Sigmoid colon (tissue), 6 donors: ENCODE measurements at regions not wholly inside any gene's neighbourhood (a gene's known extent, or its start where the extent isn't known, plus 50 kb on each side); places are given as distances from the start of the nearest gene placed in this dataset.

Experiments
- DNase-seq: peaks from one replicate; pipeline ENCODE4 v3.0.0-alpha.2; 2019
- H3K27ac ChIP-seq, 4 donors: fragments of 200-600 bp; sonication (generic); one replicate each; pipeline ENCODE4 v1.5.1; 2016 to 2019; ENCODE audit warnings: mild to moderate bottlenecking in 1 of 4
- H3K27me3 ChIP-seq, 3 donors: fragments of 200-600 bp; sonication (generic); one replicate each; pipeline ENCODE4 v1.5.1; 2019; ENCODE audit warnings: mild to moderate bottlenecking in 1 of 3
- H3K36me3 ChIP-seq, 4 donors: fragments of 200-600 bp; sonication (generic); one replicate each; pipeline ENCODE4 v1.5.1; 2016 to 2019
- H3K4me1 ChIP-seq, 4 donors: fragments of 200-600 bp; sonication (generic); one replicate each; pipeline ENCODE4 v1.5.1; 2017 to 2019
- H3K4me3 ChIP-seq, 4 donors: fragments of 200-600 bp; sonication (generic); one replicate each; pipeline ENCODE4 v1.5.1; 2017 to 2019; ENCODE audit warnings: mild to moderate bottlenecking in 2 of 4, moderate library complexity in 1 of 4
- H3K9me3 ChIP-seq, 4 donors: fragments of 200-600 bp in 3 of 4; sonication (generic) in 3 of 4; one replicate each; pipeline versions ENCODE4 v1.5.1 to v1.6.1; 2013 to 2019
- CTCF ChIP-seq, 4 experiments: fragments of 450-650 bp in 3 of 4; fragments of 200-600 bp in 1 of 4; IDR thresholded peaks; one replicate each; pipeline ENCODE4 v1.5.1; 2016 to 2019; ENCODE audit warnings: antibody characterized with exemption in 4 of 4, mild to moderate bottlenecking in 3 of 4, moderate library complexity in 2 of 4
- EP300 ChIP-seq, 4 donors: sonication (generic); formaldehyde crosslinking; IDR thresholded peaks; one replicate each; pipeline ENCODE4 v1.6.1; 2017; ENCODE audit warnings: antibody characterized with exemption in 4 of 4
- POLR2A ChIP-seq, 2 donors: fragments of 450-650 bp; IDR thresholded peaks; one replicate each; pipeline ENCODE4 v1.6.1; 2016; ENCODE audit warnings: antibody characterized with exemption in 2 of 2, mild to moderate bottlenecking in 2 of 2, moderate library complexity in 2 of 2
- POLR2AphosphoS5 ChIP-seq, 4 donors: sonication (generic); formaldehyde crosslinking; IDR thresholded peaks; one replicate each; pipeline ENCODE4 v1.6.1; 2017; ENCODE audit warnings: antibody characterized with exemption in 4 of 4
- WGBS, 2 donors: extraction: QIAGEN DNeasy Blood & Tissue Kit; methylation state at CpG; one replicate each; pipeline ENCODE4 v1.1.7; 2013; 5-methylcytosine and 5-hydroxymethylcytosine counted together
- intact Hi-C: fragments of 100-400 bp; cut with DNase I; formaldehyde crosslinking; loops from one replicate; pipeline ENCODE4 v1.15.1; 2023
- donor health status: healthy with polysubstance abuse.
- donor health status: healthy.

GRCh38 chr10:3363311-3364045 lies 190.9 kb upstream of the PITRM1 start:
- TF ChIP-seq POLR2AphosphoS5 (IDR thresholded peaks at IDR 0.05) (no peak), CTCF (IDR thresholded peaks at IDR 0.05) (no peak), POLR2A (IDR thresholded peaks at IDR 0.05) (no peak), EP300 (IDR thresholded peaks at IDR 0.05) (no peak)
- no peaks in the 10 kb centered on the region for H3K4me1 ChIP-seq
- H3K27me3 ChIP-seq: no peaks in the 10 kb centered on the region
- H3K4me3 ChIP-seq: no peak overlapping the region
- DNase-seq: no peak
- intact Hi-C loops: no loop called here
- 77 to 89% methylated on average over 4 of the region's 4 CpGs for WGBS, 2 donors
- peaks cover 0 to 13% (median 2%) of the 10 kb centered on the region in 4 donors for H3K9me3 ChIP-seq
- H3K27ac ChIP-seq: no peak overlapping the region
- H3K36me3 ChIP-seq: no peaks in the 10 kb centered on the region

- Histone ChIP-seq H3K4me1 (no peaks in the 10 kb centered on the region), H3K4me3 (no peak overlapping the region), H3K9me3 (peaks cover 0 to 13% (median 2%) of the 10 kb centered on the region in 4 donors), H3K27me3 (no peaks in the 10 kb centered on the region), H3K27ac (no peak overlapping the region), H3K36me3 (no peaks in the 10 kb centered on the region)
- intact Hi-C loops: no loop called here
- TF ChIP-seq EP300 (IDR thresholded peaks at IDR 0.05) (no peak), POLR2A (IDR thresholded peaks at IDR 0.05) (no peak), POLR2AphosphoS5 (IDR thresholded peaks at IDR 0.05) (no peak), CTCF (IDR thresholded peaks at IDR 0.05) (no peak)
- no peak for DNase-seq
Observed at GRCh38 chr10:3362394-3362793, 189.8 kb upstream of the PITRM1 start.

- H3K4me3 ChIP-seq: no peak overlapping the region
- H3K27me3 ChIP-seq: no peaks in the 10 kb centered on the region
- no peaks in the 10 kb centered on the region for H3K36me3 ChIP-seq
- 79% methylated on average over 3 of the region's 3 CpGs for WGBS, 2 donors
- H3K9me3 ChIP-seq: peaks cover 0 to 13% (median 2%) of the 10 kb centered on the region in 4 donors
- H3K4me1 ChIP-seq: no peaks in the 10 kb centered on the region
- DNase-seq: no peak
- no peak for TF ChIP-seq POLR2A (IDR thresholded peaks at IDR 0.05)
- no peak for TF ChIP-seq EP300 (IDR thresholded peaks at IDR 0.05)
- TF ChIP-seq CTCF (IDR thresholded peaks at IDR 0.05): no peak
- no peak for TF ChIP-seq POLR2AphosphoS5 (IDR thresholded peaks at IDR 0.05)
- intact Hi-C loops: no loop called here
- H3K27ac ChIP-seq: no peak overlapping the region
Observed at GRCh38 chr10:3361640-3362039, 189.1 kb upstream of the PITRM1 start.

- Histone ChIP-seq H3K4me3 (no peak overlapping the region), H3K27me3 (no peaks in the 10 kb centered on the region), H3K27ac (no peak overlapping the region), H3K4me1 (peaks cover 0 to 24% (median 17%) of the 10 kb centered on the region in 4 donors), H3K36me3 (no peaks in the 10 kb centered on the region), H3K9me3 (peaks cover 0 to 13% (median 2%) of the 10 kb centered on the region in 4 donors)
- no peak for TF ChIP-seq CTCF (IDR thresholded peaks at IDR 0.05)
- no peak for TF ChIP-seq POLR2A (IDR thresholded peaks at IDR 0.05)
- no peak for TF ChIP-seq POLR2AphosphoS5 (IDR thresholded peaks at IDR 0.05)
- no peak for DNase-seq
- 78 to 93% methylated on average over 4 of the region's 4 CpGs for WGBS, 2 donors
- intact Hi-C loops: no loop called here
Observed at GRCh38 chr10:3357737-3358136, 185.2 kb upstream of the PITRM1 start.

- H3K27me3 ChIP-seq: no peaks in the 10 kb centered on the region
- no peak for DNase-seq
- H3K9me3 ChIP-seq: no peaks in the 10 kb centered on the region
- H3K36me3 ChIP-seq: no peaks in the 10 kb centered on the region
- peaks cover 0 to 27% (median 20%) of the 10 kb centered on the region in 4 donors for H3K4me1 ChIP-seq
- no peak overlapping the region for H3K27ac ChIP-seq
- WGBS, 2 donors: 94 to 95% methylated on average over 9 of the region's 9 CpGs
- H3K4me3 ChIP-seq: no peak overlapping the region
- TF ChIP-seq CTCF (IDR thresholded peaks at IDR 0.05) (no peak), EP300 (IDR thresholded peaks at IDR 0.05) (no peak), POLR2A (IDR thresholded peaks at IDR 0.05) (no peak), POLR2AphosphoS5 (IDR thresholded peaks at IDR 0.05) (no peak)
- intact Hi-C loops: no loop called here
Observed at GRCh38 chr10:3355536-3355935, 183.0 kb upstream of the PITRM1 start.
